ENCODE measurements at regions not wholly inside any gene's neighbourhood (a gene's known extent, or its start where the extent isn't known, plus 50 kb on each side); places are given as distances from the start of the nearest gene placed in this dataset.

DNA sequence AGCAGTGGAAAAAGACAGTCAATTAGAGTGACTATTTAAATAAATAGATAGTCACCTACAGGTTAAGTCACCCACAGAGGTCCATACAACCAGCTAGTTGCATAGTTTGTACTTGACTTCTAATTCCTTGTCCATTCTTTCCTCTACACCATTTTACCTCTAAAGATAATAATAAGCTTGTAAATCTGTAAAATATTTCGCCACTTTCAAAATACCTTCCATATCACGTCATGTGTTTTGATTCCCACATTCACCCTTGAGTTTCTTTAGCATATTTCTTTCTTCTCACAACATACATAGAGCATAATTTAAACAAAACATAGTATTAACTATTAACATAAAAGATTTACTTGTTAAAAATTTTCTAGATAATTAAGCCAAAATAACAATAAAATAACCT is 689.6 kb downstream of the MECOM start:
- TF ChIP-seq, protein P1, sequence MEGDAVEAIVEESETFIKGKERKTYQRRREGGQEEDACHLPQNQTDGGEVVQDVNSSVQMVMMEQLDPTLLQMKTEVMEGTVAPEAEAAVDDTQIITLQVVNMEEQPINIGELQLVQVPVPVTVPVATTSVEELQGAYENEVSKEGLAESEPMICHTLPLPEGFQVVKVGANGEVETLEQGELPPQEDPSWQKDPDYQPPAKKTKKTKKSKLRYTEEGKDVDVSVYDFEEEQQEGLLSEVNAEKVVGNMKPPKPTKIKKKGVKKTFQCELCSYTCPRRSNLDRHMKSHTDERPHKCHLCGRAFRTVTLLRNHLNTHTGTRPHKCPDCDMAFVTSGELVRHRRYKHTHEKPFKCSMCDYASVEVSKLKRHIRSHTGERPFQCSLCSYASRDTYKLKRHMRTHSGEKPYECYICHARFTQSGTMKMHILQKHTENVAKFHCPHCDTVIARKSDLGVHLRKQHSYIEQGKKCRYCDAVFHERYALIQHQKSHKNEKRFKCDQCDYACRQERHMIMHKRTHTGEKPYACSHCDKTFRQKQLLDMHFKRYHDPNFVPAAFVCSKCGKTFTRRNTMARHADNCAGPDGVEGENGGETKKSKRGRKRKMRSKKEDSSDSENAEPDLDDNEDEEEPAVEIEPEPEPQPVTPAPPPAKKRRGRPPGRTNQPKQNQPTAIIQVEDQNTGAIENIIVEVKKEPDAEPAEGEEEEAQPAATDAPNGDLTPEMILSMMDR (IDR thresholded peaks at IDR 0.05; ENCODE audit: poor library complexity): no peak
- TF ChIP-seq EZH2 (IDR thresholded peaks at IDR 0.05; ENCODE audit: borderline replicate concordance): no peak
